ENCODE measurements at regions not wholly inside any gene's neighbourhood (a gene's known extent, or its start where the extent isn't known, plus 50 kb on each side); places are given as distances from the start of the nearest gene placed in this dataset.
"Not testable (repeated sequence)": the region's sequence is repeated elsewhere in the genome, so short reads cannot be mapped to it uniquely, and the experiment has no call there.

GRCh38 chr20:36082315-36082915, 72.1 kb upstream of the EPB41L1 start:
- no peak for DNase-seq

GRCh38 chr20:36083200-36083599, 71.3 kb upstream of the EPB41L1 start:
- not testable (repeated sequence) for DNase-seq

GRCh38 chr20:36084356-36084755, 70.2 kb upstream of the EPB41L1 start:
- no peak for DNase-seq

GRCh38 chr20:36084897-36085613, 69.5 kb upstream of the EPB41L1 start:
- no peak for DNase-seq

- DNase-seq: no peak
Observed at GRCh38 chr20:36085686-36086267, 68.8 kb upstream of the EPB41L1 start.

GRCh38 chr20:36086767-36087166, 67.8 kb upstream of the EPB41L1 start:
- DNase-seq: no peak

- no peak for DNase-seq
Observed at GRCh38 chr20:36090223-36090622, 64.3 kb upstream of the EPB41L1 start.

GRCh38 chr20:36091561-36092397, 62.8 kb upstream of the EPB41L1 start:
- DNase-seq: no peak

- DNase-seq: no peak
Observed at GRCh38 chr20:36092398-36093024, 62.0 kb upstream of the EPB41L1 start.

- DNase-seq: peak in 2 of 5 donors; percentile 8 to 24
Observed at GRCh38 chr20:36093025-36093803, 61.3 kb upstream of the EPB41L1 start.

GRCh38 chr20:36093804-36094145, 60.8 kb upstream of the EPB41L1 start:
- DNase-seq: no peak

- no peak for DNase-seq
Observed at GRCh38 chr20:36094497-36094896, 60.0 kb upstream of the EPB41L1 start.

- no peak for DNase-seq
Observed at GRCh38 chr20:36096435-36096834, 58.1 kb upstream of the EPB41L1 start.

- no peak for DNase-seq
Observed at GRCh38 chr20:36097337-36098151, 57.0 kb upstream of the EPB41L1 start.

GRCh38 chr20:36098364-36098763, 56.2 kb upstream of the EPB41L1 start:
- no peak for DNase-seq

- no peak for DNase-seq
Observed at GRCh38 chr20:36099106-36099505, 55.4 kb upstream of the EPB41L1 start.

- no peak for DNase-seq
Observed at GRCh38 chr20:36101192-36101591, 53.3 kb upstream of the EPB41L1 start.

- no peak for DNase-seq
Observed at GRCh38 chr20:36102306-36102705, 52.2 kb upstream of the EPB41L1 start.

GRCh38 chr20:36102809-36103596, 51.5 kb upstream of the EPB41L1 start:
- no peak for DNase-seq

- no peak for DNase-seq
Observed at GRCh38 chr20:36104244-36104643, 50.3 kb upstream of the EPB41L1 start.

All from T-helper 1 cell (primary cell).